ENCODE measurements at regions not wholly inside any gene's neighbourhood (a gene's known extent, or its start where the extent isn't known, plus 50 kb on each side); places are given as distances from the start of the nearest gene placed in this dataset.

DNA sequence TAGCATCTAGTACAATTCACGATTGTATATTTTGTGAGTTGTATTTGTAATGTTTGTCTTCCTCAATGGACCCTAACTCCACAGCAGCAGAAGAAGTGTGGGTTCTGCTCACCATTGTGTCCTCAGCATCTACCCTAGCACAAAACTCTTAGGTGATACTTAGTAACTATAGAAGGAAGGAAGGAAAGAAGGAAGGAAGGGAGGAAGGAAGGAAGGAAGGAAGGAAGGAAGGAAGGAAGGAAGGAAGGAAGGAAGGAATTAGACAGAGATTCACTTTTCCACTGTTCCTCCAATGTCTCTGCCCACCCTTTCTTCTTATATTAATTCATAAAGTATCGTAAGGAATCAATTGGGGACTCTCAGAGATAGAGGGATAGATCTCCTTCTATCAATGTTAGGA, 288.2 kb downstream of the NFIB start:
- Histone ChIP-seq H3K4me3 (ENCODE audit: low read depth, low read length) (no peak overlapping the region), H3K27me3 (ENCODE audit: control insufficient read depth, insufficient read depth, low read length) (no peaks in the 10 kb centered on the region), H3K36me3 (ENCODE audit: control insufficient read depth, insufficient read depth, low read length) (no peaks in the 10 kb centered on the region)
- TF ChIP-seq CTCF (IDR thresholded peaks at IDR 0.05; ENCODE audit: insufficient read depth, low read length, poor library complexity, severe bottlenecking) = no peak
- no peak for DNase-seq (ENCODE audit: low read depth)

DNA sequence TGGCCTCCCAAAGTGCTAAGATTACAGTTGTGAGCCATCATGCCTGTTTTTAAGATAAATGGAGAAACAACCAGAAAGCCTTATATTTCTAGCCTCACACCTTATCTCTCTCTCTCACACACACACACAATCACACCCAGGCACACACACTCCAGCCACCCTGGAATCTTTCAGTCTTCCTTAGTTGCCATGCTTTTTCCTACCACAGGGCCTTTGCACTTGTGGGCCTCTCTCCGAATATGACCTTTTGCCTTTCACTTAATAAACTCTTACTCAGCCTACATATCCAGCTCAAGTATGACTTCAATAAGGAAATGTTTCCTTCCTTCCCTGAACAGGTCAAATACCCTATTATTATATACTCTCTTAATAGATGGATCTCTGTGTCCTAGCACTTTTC, 290.7 kb downstream of the NFIB start:
- no peaks in the 10 kb centered on the region for H3K36me3 ChIP-seq (ENCODE audit: control insufficient read depth, insufficient read depth, low read length)
- TF ChIP-seq CTCF (IDR thresholded peaks at IDR 0.05; ENCODE audit: insufficient read depth, low read length, poor library complexity, severe bottlenecking) = no peak
- DNase-seq (ENCODE audit: low read depth) = no peak

DNA sequence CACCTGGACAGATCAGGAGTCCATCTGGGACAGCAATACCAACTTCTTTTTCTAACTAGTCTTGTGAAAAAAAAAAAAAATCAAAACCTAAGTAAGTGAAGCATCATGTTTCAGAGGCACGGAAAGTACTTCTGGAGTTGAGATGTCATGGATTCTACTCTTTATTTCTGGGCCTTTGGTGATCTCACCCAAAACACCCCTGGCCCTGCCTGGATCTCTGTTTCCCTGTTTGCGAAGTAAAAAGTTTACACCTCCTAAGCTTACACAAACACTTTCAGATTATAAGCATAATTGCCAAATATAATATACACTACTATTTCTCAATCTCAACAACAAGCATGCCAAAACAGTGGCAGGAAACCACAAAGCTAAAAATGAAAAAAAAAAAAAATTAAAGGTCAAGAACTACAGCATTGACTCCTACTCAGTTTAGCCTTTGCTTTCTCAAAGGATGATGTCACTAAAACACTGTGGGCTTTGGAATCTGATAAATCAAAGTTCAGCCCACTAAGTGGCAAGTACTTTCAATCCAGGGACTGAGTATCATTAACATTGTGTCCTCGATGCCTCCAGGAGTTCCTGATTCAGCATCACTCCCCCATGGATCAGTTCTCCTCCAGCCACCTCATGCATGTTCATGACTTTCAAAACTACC, 291.9 kb downstream of the NFIB start:
- no peak overlapping the region for H3K4me3 ChIP-seq (ENCODE audit: low read depth, low read length)
- H3K36me3 ChIP-seq (ENCODE audit: control insufficient read depth, insufficient read depth, low read length) = no peaks in the 10 kb centered on the region
- TF ChIP-seq CTCF (IDR thresholded peaks at IDR 0.05; ENCODE audit: insufficient read depth, low read length, poor library complexity, severe bottlenecking) = no peak
- no peaks in the 10 kb centered on the region for H3K27me3 ChIP-seq (ENCODE audit: control insufficient read depth, insufficient read depth, low read length)
- DNase-seq (ENCODE audit: low read depth) = no peak

More for the DNA sequence above, 290.7 kb downstream of the NFIB start:
- Histone ChIP-seq H3K4me3 (ENCODE audit: low read depth, low read length) (no peak overlapping the region), H3K27me3 (ENCODE audit: control insufficient read depth, insufficient read depth, low read length) (no peaks in the 10 kb centered on the region)

DNA sequence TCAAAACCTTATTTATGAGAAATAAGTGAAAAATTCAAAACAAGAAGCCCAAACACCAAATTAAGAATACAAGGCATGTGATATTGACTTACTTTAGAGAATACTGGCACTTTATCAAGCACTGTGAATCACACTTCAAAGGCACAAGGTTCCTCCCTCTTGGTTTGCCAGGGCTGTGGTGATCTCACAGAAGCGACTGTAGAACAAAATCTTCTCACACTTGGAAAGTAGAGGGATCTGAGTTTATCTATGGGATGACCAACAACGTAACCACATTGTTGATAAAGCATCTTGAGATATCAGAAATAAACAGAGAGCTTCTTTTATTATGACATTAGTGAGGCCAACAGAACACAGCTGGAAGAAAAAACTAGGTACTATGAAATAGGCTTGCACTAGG, 295.9 kb downstream of the NFIB start:
- H3K27me3 ChIP-seq (ENCODE audit: control insufficient read depth, insufficient read depth, low read length) = no peaks in the 10 kb centered on the region
- no peak overlapping the region for H3K4me3 ChIP-seq (ENCODE audit: low read depth, low read length)
- DNase-seq (ENCODE audit: low read depth) = no peak
- no peaks in the 10 kb centered on the region for H3K36me3 ChIP-seq (ENCODE audit: control insufficient read depth, insufficient read depth, low read length)
- no peak for TF ChIP-seq CTCF (IDR thresholded peaks at IDR 0.05; ENCODE audit: insufficient read depth, low read length, poor library complexity, severe bottlenecking)

DNA sequence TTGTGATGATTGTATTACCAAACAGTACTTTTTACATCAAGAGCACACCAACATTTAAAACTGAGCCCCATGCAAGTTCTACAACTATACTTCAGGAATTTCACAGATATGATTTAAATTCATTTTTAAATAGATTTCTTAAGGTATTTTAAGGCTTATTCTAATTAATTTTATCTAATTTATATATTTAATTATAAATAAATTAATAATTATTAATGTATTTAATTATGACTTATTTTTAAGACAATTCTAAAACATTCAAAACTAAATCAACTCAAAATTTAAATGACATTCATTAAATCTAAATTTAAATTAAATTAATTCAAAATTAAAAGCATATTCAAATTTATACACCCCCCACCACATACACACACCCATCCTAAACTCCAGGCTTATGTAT, 299.2 kb downstream of the NFIB start:
- no peaks in the 10 kb centered on the region for H3K36me3 ChIP-seq (ENCODE audit: control insufficient read depth, insufficient read depth, low read length)
- no peak for DNase-seq (ENCODE audit: low read depth)
- no peak overlapping the region for H3K4me3 ChIP-seq (ENCODE audit: low read depth, low read length)
- no peak for TF ChIP-seq CTCF (IDR thresholded peaks at IDR 0.05; ENCODE audit: insufficient read depth, low read length, poor library complexity, severe bottlenecking)
- no peaks in the 10 kb centered on the region for H3K27me3 ChIP-seq (ENCODE audit: control insufficient read depth, insufficient read depth, low read length)

DNA sequence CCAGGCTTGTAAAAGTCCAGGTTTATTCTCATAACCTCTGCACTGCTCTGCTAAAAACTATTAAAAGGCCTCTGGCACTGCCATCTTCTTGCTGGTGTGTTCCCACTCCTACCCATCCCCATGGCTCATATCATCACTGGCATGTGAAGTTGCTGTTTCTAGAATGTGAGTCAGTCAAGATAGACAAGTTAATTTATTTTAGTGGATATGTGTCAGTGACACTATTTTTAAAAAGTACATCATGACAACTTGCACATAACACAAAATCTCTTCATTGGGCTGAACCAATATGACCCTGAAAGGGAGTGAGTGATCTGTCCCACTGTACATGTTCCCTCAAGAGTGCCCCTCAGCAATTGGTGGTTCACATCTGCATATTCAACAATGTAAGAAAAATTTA, 299.7 kb downstream of the NFIB start:
- no peak overlapping the region for H3K4me3 ChIP-seq (ENCODE audit: low read depth, low read length)
- no peak for DNase-seq (ENCODE audit: low read depth)
- no peaks in the 10 kb centered on the region for H3K36me3 ChIP-seq (ENCODE audit: control insufficient read depth, insufficient read depth, low read length)
- no peak for TF ChIP-seq CTCF (IDR thresholded peaks at IDR 0.05; ENCODE audit: insufficient read depth, low read length, poor library complexity, severe bottlenecking)
- no peaks in the 10 kb centered on the region for H3K27me3 ChIP-seq (ENCODE audit: control insufficient read depth, insufficient read depth, low read length)

Data from kidney epithelial cell (primary cell).